Left lung (tissue), 4 donors: ENCODE measurements at regions not wholly inside any gene's neighbourhood (a gene's known extent, or its start where the extent isn't known, plus 50 kb on each side); places are given as distances from the start of the nearest gene placed in this dataset.

Experiments
- ATAC-seq: fragments of 200-7000 bp; cut with Tn5 transposase; one replicate; pipeline ENCODE4 v1.9.1; 2020; ENCODE audit warnings: moderate library complexity
- DNase-seq, 4 donors: peaks; one replicate each; pipeline ENCODE4 v3.0.0-alpha.2; 2013 to 2020
- H3K27ac ChIP-seq, 2 donors: fragments of 200-600 bp; sonication (generic) in 1 of 2; one replicate each; pipeline versions ENCODE4 v1.5.0 to v1.8.0; 2020 to 2021
- H3K27me3 ChIP-seq, 2 donors: fragments of 200-600 bp; sonication (generic) in 1 of 2; one replicate each; pipeline versions ENCODE4 v1.5.0 to v1.8.0; 2020 to 2021
- H3K36me3 ChIP-seq, 2 donors: fragments of 200-600 bp; sonication (generic) in 1 of 2; one replicate each; pipeline versions ENCODE4 v1.5.0 to v1.8.0; 2020 to 2021
- H3K4me1 ChIP-seq, 2 donors: fragments of 200-600 bp; one replicate each; pipeline ENCODE4 v1.8.0; 2021
- H3K4me3 ChIP-seq, 2 donors: fragments of 200-600 bp; sonication (generic) in 1 of 2; one replicate each; pipeline versions ENCODE4 v1.5.0 to v1.8.0; 2020 to 2021; ENCODE audit warnings: mild to moderate bottlenecking in 1 of 2
- H3K9me3 ChIP-seq, 2 donors: fragments of 200-600 bp; sonication (generic) in 1 of 2; one replicate each; pipeline versions ENCODE4 v1.5.0 to v1.8.0; 2020 to 2021
- intact Hi-C, 2 donors: fragments of 100-400 bp; cut with DNase I; formaldehyde crosslinking; loops; one replicate each; pipeline versions ENCODE4 v1.11.2 to v1.14.2; 2022
- TF ChIP-seq, protein P1 (sequence below), 2 donors: fragments of 200-600 bp; sonication (generic) in 1 of 2; IDR thresholded peaks; one replicate each; pipeline versions ENCODE4 v1.5.0 to v1.8.0; 2021; ENCODE audit warnings: antibody characterized with exemption in 2 of 2
- donor health status: DM: no; HTN: yes; CAD: no.
- donor health status: DM: no; HTN: no; CAD: no.

DNA sequence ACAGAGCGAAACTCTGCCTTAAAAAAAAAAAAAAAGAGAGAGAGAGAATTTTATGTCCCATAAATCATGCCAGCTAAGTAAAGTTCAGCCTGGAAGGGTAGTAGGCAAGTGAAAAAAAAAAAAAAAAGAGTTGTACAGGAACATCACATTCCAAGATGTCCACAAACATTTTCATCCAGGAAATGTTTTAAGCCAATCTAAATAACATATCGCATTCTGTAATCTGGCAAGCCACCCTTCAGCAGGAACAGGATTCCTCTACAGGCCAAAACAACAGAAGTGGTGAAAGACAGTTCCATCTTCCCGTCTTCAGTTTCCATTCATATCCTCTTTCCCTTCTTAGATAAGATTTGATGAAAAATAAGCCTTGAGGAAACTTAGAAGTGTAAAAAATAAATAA lies 1108.1 kb upstream of the DDX18 start:
- DNase-seq (no peak), ATAC-seq (no peak)
- intact Hi-C loops = no loop called here
- TF ChIP-seq, protein P1, sequence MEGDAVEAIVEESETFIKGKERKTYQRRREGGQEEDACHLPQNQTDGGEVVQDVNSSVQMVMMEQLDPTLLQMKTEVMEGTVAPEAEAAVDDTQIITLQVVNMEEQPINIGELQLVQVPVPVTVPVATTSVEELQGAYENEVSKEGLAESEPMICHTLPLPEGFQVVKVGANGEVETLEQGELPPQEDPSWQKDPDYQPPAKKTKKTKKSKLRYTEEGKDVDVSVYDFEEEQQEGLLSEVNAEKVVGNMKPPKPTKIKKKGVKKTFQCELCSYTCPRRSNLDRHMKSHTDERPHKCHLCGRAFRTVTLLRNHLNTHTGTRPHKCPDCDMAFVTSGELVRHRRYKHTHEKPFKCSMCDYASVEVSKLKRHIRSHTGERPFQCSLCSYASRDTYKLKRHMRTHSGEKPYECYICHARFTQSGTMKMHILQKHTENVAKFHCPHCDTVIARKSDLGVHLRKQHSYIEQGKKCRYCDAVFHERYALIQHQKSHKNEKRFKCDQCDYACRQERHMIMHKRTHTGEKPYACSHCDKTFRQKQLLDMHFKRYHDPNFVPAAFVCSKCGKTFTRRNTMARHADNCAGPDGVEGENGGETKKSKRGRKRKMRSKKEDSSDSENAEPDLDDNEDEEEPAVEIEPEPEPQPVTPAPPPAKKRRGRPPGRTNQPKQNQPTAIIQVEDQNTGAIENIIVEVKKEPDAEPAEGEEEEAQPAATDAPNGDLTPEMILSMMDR (IDR thresholded peaks at IDR 0.05) = no peak
- Histone ChIP-seq H3K36me3 (no peaks in the 10 kb centered on the region), H3K27me3 (no peaks in the 10 kb centered on the region), H3K4me3 (no peak overlapping the region), H3K9me3 (peaks cover 0 to 1% of the 10 kb centered on the region in 2 donors), H3K27ac (no peak overlapping the region), H3K4me1 (no peaks in the 10 kb centered on the region)

- Histone ChIP-seq H3K9me3 (peaks cover 0 to 4% of the 10 kb centered on the region in 2 donors), H3K4me3 (no peak overlapping the region), H3K27me3 (no peaks in the 10 kb centered on the region), H3K4me1 (no peaks in the 10 kb centered on the region), H3K36me3 (no peaks in the 10 kb centered on the region), H3K27ac (no peak overlapping the region)
- intact Hi-C loops = no loop called here
- TF ChIP-seq, protein P1 (IDR thresholded peaks at IDR 0.05) = no peak
- DNase-seq = no peak
- ATAC-seq = no peak
Measured at GRCh38 chr2:116716038-116716437, 1098.5 kb upstream of the DDX18 start.

- Histone ChIP-seq H3K27me3 (no peaks in the 10 kb centered on the region), H3K4me3 (no peak overlapping the region), H3K9me3 (peaks cover 0 to 4% of the 10 kb centered on the region in 2 donors), H3K4me1 (no peaks in the 10 kb centered on the region), H3K36me3 (no peaks in the 10 kb centered on the region), H3K27ac (no peak overlapping the region)
- ATAC-seq = no peak
- intact Hi-C loops = no loop called here
- TF ChIP-seq, protein P1 (IDR thresholded peaks at IDR 0.05) = no peak
- DNase-seq = no peak
Measured at GRCh38 chr2:116716444-116716843, 1098.0 kb upstream of the DDX18 start.

- ATAC-seq (no peak), DNase-seq (no peak)
- H3K36me3 ChIP-seq = no peaks in the 10 kb centered on the region
- H3K9me3 ChIP-seq = no peaks in the 10 kb centered on the region
- no peak overlapping the region for H3K27ac ChIP-seq
- H3K27me3 ChIP-seq = no peaks in the 10 kb centered on the region
- H3K4me3 ChIP-seq = no peak overlapping the region
- intact Hi-C loops = no loop called here
- H3K4me1 ChIP-seq = no peaks in the 10 kb centered on the region
- TF ChIP-seq, protein P1 (IDR thresholded peaks at IDR 0.05) = no peak
Measured at GRCh38 chr2:116717832-116718231, 1096.7 kb upstream of the DDX18 start.

DNA sequence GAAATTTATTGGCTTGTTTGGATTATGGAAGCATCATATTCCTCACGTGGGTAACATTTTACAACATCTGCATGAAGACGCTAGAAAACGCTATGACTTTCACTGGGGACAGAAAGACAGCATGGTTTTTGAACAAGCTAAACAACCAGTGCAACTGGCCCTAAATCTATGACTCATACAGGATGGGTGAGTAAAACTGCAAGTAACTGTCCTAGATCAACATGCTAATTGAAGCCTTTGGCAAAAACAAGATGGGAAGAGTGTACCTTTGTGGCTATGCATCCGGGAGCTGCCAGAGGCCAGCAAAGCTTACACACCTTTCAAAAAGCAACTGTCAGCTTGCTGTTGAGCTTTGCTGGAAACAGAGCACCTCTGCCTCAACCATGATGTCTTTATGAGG lies 1096.0 kb upstream of the DDX18 start:
- ATAC-seq (no peak), DNase-seq (no peak)
- Histone ChIP-seq H3K27me3 (no peaks in the 10 kb centered on the region), H3K27ac (no peak overlapping the region), H3K36me3 (no peaks in the 10 kb centered on the region), H3K9me3 (no peaks in the 10 kb centered on the region), H3K4me1 (no peaks in the 10 kb centered on the region), H3K4me3 (no peak overlapping the region)
- TF ChIP-seq, protein P1 (IDR thresholded peaks at IDR 0.05) = no peak
- intact Hi-C loops = no loop called here
